ENCODE measurements at regions not wholly inside any gene's neighbourhood (a gene's known extent, or its start where the extent isn't known, plus 50 kb on each side); places are given as distances from the start of the nearest gene placed in this dataset.

DNA sequence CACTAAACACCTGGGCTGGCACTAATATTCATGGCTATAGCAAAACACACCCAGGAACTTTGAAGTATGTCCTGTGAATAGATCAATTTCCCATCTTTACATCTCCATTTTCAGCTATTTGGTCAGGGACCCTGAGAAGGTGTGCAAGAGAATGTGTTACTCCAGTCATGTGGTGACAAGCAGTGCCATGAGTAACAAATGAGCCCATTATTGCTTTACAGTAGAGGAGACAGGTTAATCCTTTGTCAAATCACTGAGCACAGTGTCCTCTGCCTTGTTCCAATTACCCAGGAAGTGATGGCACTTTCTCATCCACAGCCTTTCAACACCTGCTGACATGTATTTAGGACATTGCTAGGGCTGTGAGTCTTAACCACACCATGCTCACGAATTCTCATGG, 664.8 kb upstream of the API5 start:
- DNase-seq: no peak

- DNase-seq: no peak
Measured at GRCh38 chr11:42647993-42648392, 663.8 kb upstream of the API5 start.

- no peak for DNase-seq
Measured at GRCh38 chr11:42651621-42652020, 660.2 kb upstream of the API5 start.

DNA sequence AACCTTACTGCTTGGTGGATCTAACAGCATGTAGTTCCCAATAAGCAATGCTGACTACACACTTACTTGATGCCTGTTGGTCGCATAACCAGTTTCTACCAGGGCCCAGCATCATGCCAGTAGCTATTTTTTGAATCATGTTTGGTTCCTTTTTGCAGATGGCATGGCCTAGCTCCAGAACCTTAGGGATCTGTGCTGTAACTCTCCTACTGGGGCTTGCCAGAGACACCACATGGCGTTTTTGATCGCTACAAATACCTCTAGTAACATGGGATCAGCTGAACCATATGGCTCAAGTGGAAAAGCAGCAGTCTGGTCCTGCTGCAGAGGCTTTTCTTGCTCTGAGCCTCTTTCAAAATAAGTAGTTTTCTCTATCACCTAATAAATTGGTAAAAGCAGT, 654.6 kb upstream of the API5 start:
- DNase-seq: no peak

DNA sequence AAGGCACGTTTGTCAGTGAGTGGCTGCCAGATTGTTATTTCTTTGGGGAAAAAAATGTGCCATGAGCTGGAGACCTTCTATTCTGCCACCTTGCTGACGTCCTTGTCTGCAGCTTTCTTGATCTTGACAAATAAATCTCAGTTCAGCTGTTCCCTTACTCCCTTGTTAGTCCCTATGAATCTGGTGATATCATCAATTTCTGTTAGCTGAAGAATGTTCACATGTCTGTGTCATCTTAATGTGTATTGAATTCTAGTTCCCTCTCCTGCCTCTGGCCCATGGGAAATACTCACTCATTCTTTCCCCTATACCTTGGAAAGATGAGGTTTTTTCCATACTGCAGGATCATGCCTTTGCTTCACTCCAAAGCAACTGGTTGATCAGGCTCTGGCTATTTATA, 649.9 kb upstream of the API5 start:
- no peak for DNase-seq

- DNase-seq: no peak
Measured at GRCh38 chr11:42669248-42669976, 642.4 kb upstream of the API5 start.

- no peak for DNase-seq
Measured at GRCh38 chr11:42674436-42674835, 637.4 kb upstream of the API5 start.

DNA sequence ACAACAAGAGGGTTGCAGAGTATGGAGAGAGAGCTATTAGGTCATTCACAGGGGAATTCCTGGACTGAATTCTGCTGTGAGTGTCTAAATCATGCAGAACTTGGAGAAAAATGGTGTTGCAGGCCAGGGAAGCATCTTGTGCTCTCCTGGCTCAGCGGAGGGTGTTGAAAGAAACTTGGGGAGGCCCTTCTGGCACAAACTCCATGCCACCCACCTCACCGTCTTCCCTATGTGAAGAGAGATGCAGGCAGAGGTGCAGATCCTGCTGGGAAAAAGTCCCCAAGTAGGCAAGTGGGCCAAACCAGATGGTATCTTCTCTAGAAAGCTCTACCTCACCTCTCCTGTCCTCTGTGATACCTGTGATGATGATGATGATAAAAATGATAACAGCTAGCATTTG, 604.3 kb upstream of the API5 start:
- no peak for DNase-seq

DNA sequence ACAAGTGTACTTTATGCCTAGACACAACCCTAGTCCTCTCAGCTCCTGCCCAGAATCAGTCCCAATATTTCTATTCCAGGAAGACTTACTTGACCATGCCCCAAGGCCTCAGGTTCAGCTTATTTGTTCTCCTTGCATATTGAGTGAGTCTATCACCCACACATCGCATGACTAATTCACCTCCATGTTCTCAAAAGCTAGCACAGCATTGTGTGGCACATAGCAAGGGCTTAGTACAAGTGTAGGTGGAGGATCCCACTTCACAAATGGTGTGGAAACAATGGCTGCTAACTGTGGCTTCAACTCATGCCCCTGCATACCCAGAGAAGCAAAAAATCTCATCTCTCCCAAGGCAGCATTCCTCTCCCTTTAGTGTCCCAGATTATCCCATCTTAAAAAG, 602.6 kb upstream of the API5 start:
- no peak for DNase-seq

DNA sequence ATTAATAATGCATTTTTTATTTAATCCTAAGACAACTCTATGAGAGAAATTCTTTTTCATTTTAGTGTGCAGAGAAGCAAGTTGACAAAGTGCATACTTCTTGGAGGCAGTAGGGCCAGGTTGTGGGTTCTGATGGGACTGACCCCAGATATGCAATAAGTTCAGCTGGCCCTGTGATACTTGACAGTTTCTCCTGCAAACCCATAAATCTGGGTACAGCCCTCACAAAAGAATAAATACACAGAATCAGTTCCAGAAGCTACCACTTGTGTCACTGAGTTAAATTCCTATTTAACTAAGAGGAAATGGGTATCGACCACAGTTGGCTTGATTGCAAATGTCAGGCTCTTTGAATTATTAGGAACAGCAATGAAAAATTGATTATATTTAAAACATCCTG, 598.5 kb upstream of the API5 start:
- no peak for DNase-seq

- DNase-seq: no peak
Measured at GRCh38 chr11:42713753-42714152, 598.0 kb upstream of the API5 start.

DNA sequence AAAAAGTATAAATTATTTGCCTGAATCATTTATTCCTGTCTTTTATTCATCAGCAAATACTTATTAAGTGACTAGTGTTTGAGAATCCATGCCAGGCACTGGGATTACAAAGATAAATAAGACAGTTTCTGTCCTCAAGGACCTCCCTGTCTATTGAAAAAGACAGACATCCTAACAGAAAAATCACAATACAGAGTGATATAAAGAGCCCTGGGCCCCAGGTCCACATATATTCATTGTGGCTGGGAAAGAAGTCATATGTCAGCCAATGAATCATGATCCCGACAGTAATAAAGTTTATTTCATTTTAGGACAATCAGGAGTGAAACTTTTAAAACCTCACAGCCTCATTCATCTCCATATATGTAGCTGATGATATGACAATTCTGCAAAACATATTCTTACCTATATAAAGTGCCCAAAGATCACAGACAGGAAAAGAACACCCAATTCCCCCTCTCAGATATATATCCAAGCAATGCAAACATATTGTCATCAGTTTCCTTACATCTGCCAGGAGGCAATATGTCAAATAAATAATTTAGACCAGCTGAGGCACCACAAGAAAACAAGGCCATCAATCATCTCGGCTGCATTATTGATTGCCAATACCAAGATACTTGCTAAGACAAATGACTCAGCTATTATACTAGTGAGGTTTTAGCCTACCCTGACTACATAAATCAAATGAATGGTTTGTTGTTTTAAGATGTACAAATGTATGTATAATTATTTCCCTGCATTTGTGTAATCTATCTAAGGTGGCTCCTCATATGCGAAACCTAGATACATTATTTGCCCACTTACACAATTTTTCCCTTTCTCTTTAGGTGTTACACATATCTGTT, 590.9 kb upstream of the API5 start:
- no peak for DNase-seq

GRCh38 chr11:42727879-42728278, 583.9 kb upstream of the API5 start:
- no peak for DNase-seq

DNA sequence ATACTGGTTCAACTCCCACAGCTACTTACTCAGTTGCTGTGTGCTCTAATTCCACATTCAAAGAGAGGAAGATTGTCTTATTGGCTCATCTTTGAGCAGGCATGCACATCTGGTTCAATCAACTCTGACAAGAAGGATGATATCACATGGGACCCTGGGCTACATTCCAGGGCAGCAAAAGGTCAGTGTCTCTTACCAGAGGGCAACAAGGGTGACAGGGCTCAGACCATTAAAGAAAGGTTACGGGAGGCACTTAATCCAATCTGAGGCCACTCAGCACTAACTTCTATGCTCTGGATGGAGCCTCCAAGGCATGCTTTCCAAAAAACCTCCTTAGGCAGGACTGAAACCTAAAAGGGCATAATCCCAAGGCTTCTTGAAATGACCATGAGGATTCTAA, 549.4 kb upstream of the API5 start:
- DNase-seq: no peak

DNA sequence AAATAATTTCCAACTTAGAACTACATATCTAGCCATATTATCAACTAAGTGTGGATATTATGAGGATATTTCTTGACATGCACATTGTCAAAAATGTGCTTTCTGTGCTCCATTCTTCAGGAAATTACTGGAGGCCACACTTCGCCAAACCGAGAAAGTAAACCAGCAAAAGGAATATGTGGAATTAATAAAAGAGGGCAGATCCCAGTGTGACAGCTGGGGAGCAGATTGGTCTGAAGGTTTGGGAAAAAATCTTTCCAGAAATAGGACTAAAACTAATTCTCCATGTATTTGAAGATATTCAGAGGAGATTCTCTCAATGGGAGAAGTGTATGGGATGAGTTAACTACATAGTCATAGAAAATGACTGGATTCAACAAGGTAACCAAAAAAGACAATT, 546.9 kb upstream of the API5 start:
- DNase-seq: no peak

GRCh38 chr11:42768576-42768975, 543.2 kb upstream of the API5 start:
- DNase-seq: no peak

- no peak for DNase-seq
Measured at GRCh38 chr11:42770444-42771065, 541.2 kb upstream of the API5 start.

DNA sequence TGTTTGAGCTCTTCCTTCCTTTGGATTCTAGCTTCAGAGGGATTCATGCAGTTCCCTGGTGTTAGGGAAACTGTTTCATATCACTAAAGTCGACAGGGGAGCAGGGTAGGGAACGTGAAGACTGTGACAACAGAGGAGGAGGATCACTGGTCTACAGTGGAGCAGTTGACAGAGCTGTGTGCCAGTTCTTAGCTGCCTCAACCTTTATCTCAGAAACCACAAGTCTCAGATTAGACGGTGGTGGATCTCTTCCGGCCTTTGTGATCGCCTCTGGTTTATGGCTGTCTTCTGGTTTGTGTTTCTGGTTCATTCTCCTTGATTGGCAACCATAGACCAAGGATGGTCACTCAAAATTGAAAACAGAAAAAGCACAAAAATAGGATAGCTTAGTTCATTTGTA, 538.9 kb upstream of the API5 start:
- DNase-seq: no peak

GRCh38 chr11:42773729-42774128, 538.1 kb upstream of the API5 start:
- no peak for DNase-seq

- DNase-seq: no peak
Measured at GRCh38 chr11:42774567-42774966, 537.2 kb upstream of the API5 start.

GRCh38 chr11:42777776-42778175, 534.0 kb upstream of the API5 start:
- no peak for DNase-seq

- no peak for DNase-seq
Measured at GRCh38 chr11:42778193-42778592, 533.6 kb upstream of the API5 start.

- no peak for DNase-seq
Measured at GRCh38 chr11:42779555-42779954, 532.2 kb upstream of the API5 start.

DNA sequence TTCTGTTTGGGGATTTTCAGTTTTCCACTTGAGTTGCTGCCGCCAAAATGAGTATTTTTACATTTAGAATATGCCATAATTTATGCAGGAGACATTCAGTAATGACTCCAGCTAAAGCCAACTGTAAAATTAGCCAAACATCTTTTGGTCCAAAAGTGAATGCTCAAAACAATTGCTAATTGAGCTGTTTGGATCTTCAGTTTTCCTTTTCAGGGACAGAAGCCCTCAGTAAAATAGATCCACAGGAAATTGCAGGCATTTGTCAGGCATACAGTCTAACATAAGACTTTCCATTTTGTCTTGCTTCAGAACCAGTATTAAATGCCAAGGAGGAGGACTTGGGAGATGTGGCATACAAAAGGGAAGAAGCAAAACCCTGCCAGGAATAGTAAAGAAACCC, 524.8 kb upstream of the API5 start:
- DNase-seq: no peak

Measured in CD4-positive, alpha-beta T cell treated with Interleukin-21 for 1 hour (primary cell).